ENCODE measurements at regions not wholly inside any gene's neighbourhood (a gene's known extent, or its start where the extent isn't known, plus 50 kb on each side); places are given as distances from the start of the nearest gene placed in this dataset.

- DNase-seq, result peak in 1 of 3 experiments; percentile 18
Observed at GRCh38 chr15:70214276-70214675, 116.6 kb upstream of the TLE3 start.

- no peak for DNase-seq
Observed at GRCh38 chr15:70213794-70214193, 116.1 kb upstream of the TLE3 start.

GRCh38 chr15:70212963-70213315 lies 115.2 kb upstream of the TLE3 start:
- DNase-seq, result no peak

GRCh38 chr15:70212286-70212962 lies 114.7 kb upstream of the TLE3 start:
- peak in 1 of 3 experiments; percentile 91 for DNase-seq

GRCh38 chr15:70210528-70210927 lies 112.8 kb upstream of the TLE3 start:
- DNase-seq, result no peak

DNA sequence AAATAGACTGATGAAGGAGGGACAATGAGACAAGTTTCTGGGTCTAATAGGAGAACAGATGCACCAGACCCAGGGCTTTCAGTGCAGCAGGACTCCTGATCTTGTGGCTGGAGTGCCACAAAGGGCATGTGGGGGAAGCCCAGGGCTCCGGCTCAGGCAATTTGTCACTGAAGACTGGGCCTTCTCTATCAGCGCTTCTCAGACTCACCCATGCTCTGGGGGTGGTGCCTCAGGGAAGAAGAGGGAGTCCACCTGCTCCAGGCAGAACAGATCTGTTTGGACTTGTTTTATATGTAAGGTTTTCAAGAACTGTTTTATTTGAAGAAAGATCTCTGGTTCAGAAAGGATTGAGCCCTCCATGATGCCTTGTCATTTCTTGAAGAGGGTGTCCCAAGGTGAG lies 112.4 kb upstream of the TLE3 start:
- DNase-seq, result no peak

DNA sequence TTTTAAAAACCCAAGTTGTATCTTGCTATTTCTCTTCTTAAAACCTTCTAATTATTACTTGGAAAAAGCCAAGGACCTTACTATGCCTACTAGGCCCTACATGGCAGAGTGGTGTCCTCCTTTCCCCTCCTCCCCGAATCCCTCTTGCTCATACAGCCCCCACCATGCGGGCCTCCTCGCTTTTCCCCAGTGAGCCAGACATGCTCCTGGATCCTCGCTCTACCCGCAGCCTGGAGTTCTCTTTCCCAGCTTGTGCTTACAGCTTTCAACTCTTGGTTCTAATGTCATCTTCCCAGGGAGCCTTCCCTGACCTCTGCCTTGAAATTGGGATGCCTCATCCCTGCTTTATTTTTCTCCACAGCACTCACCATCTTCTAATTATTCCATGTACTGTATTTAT lies 111.8 kb upstream of the TLE3 start:
- no peak for DNase-seq

DNA sequence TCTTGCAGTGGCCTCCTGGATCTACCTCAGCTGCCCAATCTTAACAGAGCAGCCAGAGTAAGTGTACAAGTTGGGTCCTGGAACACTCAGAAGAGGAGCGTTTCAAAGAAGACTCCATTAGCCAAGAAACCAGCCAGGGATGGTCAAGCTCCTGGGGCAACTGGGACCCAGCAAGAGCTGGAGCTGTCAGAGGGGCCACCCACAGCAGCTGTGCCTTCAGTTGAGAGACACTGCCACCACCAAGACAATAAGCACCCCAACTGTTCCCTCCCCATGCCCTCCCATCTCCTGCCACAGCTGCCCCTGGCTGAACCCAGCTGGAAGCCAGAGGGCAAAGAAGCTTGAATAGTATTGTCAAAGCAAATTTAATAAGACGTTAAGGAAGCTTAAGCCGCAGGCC lies 110.6 kb upstream of the TLE3 start:
- DNase-seq, result no peak

GRCh38 chr15:70206668-70207067 lies 109.0 kb upstream of the TLE3 start:
- DNase-seq, result no peak

- DNase-seq, result no peak
Observed at GRCh38 chr15:70204652-70205051, 106.9 kb upstream of the TLE3 start.

- no peak for DNase-seq
Observed at GRCh38 chr15:70203981-70204560, 106.4 kb upstream of the TLE3 start.

DNA sequence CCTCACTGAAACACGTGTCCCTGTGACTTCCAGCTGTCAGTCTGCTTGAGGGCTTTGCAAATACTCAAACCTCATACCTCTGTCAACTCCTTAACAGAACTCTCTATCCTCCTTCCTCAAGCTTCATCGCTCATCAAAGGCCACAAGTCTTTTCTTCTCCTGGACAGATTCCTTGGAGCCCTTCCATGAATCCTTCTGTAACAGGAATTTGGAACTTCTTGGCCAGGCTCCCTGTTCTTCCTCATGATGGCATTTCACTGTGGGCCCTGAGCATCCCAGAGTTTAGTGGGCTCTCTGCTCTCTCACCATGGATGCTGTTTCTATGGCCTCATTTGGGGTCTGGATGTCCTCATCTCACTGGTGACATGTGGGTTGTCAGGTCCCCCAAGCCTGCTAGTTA lies 105.0 kb upstream of the TLE3 start:
- DNase-seq, result no peak

- no peak for DNase-seq
Observed at GRCh38 chr15:70201425-70201775, 103.7 kb upstream of the TLE3 start.

DNA sequence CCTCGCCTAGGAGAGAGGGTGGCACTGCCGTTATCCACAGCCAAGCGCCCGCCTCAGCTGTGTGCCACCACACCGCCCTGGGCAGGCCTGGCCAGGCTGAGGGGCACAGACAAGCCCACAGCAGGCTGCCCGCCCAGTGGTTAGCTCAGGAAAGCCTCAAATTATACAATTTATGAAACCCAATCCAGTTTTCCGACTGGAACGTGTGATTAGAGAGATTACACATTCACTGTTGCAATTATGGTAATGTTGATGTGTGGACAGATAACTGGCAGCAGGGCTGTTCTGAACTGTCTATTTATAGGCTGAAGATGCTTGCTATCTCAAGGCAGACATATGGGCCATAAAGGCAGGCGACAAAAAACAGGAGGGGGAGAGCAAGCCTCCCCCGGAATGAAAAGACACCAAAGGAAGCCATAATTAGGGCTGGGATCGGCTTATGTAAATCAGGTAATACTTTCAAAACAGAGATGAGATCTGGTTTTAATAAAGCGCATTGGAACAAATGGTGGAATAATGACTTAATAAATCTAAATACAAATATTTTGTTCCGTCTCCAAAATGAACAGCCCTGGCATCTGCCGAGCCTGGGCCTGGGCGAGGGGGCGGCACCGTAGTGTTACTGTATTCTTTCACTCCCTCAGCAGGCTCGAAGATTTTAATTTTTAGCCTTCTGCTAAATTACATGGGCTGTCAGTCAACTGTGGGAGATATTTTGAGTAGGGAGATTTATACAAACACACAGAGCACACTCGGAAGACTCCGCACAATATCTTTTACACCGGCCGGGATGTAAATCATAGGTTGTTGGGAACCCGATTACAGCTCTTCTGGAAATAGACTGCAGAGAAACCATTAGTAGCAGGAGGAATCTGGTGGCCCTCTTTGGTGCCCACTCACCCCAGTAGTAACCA lies 103.1 kb upstream of the TLE3 start:
- DNase-seq, result peak in 2 of 3 experiments; percentile 74 to 93

DNA sequence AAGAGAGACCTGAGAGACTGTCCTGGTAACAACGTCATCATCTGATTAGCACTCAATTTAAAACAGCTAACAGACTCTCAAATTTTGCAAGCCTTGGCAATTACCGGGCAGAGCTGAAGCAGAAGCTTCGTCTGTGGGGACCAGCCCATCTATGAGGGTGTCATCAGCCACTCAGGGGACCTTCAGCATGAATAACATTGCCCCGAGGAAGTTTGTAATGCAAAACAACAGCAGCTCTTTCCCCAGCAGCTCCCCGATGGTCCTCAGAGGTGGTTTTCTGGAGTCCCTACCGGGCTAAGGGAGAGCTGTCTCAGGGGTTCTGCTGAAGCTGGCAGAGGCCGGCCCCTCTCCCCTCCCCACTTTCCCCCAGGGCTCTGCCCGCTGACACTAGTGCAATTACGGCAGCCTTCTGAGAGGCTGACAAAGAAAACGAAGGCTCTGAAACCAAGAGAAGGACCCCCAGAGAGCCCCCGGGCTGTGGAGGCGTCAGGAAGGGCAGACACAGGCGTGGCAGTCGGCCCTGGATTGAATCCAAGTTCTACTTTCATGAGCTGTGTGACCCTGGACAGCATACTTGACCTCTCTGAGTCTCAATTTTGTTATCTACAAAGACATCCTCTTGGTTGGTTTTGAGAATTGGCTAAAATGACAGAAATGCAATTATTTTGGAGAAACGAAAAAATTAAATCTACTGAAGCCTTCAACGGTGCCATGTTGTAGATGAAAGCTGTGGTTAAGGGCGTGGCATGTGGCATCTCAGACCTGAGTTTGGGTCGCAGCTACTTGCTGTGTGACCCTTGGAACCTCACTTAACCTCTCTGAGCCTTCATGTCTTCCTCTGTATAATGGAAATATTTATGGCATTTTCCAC lies 102.1 kb upstream of the TLE3 start:
- peak in 1 of 3 experiments; percentile 58 for DNase-seq

- no peak for DNase-seq
Observed at GRCh38 chr15:70199124-70199482, 101.4 kb upstream of the TLE3 start.

- DNase-seq, result no peak
Observed at GRCh38 chr15:70198441-70199123, 100.9 kb upstream of the TLE3 start.

DNA sequence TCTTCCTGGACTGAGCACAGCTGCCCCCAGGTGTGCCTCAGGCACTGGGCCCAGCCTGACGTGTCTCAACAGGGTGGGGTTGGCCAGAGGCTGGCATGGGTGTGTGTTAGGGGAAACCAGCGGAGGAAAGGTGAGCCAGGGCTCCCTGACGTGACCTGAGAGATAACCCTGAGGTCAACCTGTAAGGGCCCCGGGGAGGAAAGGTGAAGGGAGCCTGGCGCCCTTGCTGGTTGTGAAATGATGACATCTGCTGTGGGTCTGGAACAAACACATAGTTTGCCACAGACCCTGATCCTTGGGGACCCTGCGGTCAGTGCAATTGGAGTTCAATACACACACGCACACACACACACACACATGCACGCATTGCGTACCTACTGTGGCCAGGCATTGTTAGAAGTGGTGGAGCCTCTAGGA lies 100.2 kb upstream of the TLE3 start:
- DNase-seq, result no peak

DNA sequence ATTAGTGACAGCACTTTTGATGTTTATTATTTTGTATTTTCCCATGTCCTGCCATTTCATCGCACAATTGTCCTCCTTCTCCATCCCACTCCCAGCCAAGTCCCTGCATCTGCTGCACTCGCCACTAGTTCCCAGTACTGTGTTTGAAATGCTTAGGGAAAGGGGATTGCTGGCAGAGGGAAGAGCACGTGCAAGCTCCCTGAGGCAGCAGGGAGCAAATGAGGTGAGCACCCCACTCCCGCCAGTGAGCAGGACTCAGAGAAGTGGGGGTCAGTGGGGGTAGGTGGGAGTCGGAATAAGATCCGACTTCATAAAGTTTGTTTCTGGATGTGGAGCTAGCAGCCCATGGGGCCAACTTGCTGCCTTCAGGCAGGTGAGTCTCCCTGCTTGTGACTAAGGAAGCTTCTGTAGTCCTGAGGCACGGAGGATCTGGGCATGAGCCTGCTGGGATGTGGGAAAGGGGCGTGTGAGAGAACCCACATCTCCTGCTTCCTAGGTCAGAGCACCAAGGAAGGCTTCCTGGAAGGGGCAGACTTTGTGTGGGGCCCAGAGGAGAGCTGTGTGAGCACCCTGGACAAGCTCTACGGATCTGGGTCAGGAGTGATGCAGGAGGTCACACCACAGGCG lies 99.7 kb upstream of the TLE3 start:
- no peak for DNase-seq

DNA sequence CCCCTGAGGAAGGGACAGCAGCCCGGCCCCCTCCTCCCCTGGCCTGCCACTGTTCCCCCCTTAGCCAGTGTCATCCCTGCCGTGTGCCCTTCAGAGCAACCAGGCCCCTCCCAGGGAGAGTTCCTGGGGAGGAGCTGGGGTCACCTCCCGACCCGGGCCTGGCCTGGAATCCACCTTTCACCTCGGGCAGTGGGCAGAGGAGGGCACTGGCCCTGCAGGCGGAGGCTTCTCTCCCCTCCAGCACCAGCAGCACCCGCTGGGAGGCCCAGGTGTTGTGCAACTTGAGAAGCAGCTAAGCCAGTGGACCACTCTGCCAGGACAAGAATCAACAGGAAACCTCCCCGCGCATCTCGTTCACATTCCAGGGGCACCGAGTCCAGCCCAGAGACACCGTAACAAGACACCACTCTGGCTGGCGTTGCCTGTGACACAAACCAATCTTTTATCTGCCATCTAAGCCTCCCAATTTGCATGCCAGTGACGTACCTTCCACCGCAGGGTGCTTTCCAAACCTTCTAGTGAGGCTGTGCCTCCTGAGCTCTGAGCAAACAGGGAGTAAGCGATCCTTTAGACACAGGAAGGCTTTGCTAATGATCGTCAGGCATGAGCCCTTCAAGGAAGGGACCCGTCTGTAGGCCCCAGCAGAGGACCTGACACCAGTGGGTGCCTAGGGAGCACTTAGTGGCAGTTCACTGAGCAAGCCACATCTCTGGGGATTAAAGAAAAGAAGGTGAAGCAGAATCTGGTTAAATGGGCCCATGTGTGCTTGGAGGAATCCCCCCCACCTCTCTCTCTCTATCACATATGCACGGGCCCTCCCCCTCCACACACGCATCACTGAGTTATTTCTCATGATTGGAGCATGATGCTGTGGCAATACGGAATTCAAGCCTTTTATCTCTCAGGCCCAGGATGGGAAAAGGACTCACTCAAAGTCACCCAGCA lies 98.9 kb upstream of the TLE3 start:
- peak; percentile 73 to 93 (median 93) for DNase-seq
